ENCODE measurements at regions not wholly inside any gene's neighbourhood (a gene's known extent, or its start where the extent isn't known, plus 50 kb on each side); places are given as distances from the start of the nearest gene placed in this dataset.

DNA sequence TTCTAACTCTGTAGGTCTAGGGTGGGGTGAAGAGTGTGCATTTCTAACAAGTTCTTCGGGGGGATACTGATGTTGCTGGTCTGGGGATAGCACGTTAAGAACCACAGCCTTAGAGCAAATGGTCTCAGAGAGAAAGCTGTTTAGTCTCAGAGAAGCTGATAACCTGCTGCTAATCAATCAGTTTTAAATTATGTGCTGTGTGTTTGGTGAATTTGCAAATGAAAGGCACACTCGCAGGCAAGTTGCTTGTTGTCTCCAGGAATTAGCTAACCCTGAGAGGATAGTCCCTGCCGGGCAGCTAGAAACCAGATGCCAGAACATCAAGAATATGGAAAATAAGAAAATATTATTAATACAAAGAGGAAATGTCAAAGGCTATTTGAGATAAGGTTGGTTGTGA lies 79.2 kb downstream of the DMRT2 start:
- DNase-seq (ENCODE audit: extremely low spot score, unreplicated experiment): no peak
- no peaks in the 10 kb centered on the region for H3K27me3 Mint-ChIP-seq (ENCODE audit: unreplicated experiment)
- no peaks in the 10 kb centered on the region for H3K4me1 Mint-ChIP-seq (ENCODE audit: unreplicated experiment)
- no peak overlapping the region for H3K27ac Mint-ChIP-seq (ENCODE audit: unreplicated experiment)
- no peak overlapping the region for H3K4me3 Mint-ChIP-seq (ENCODE audit: unreplicated experiment)
- H3K9me3 Mint-ChIP-seq (ENCODE audit: unreplicated experiment): peaks cover 8% of the 10 kb centered on the region
- H3K36me3 Mint-ChIP-seq (ENCODE audit: unreplicated experiment): no peaks in the 10 kb centered on the region
- TF ChIP-seq, protein P1, sequence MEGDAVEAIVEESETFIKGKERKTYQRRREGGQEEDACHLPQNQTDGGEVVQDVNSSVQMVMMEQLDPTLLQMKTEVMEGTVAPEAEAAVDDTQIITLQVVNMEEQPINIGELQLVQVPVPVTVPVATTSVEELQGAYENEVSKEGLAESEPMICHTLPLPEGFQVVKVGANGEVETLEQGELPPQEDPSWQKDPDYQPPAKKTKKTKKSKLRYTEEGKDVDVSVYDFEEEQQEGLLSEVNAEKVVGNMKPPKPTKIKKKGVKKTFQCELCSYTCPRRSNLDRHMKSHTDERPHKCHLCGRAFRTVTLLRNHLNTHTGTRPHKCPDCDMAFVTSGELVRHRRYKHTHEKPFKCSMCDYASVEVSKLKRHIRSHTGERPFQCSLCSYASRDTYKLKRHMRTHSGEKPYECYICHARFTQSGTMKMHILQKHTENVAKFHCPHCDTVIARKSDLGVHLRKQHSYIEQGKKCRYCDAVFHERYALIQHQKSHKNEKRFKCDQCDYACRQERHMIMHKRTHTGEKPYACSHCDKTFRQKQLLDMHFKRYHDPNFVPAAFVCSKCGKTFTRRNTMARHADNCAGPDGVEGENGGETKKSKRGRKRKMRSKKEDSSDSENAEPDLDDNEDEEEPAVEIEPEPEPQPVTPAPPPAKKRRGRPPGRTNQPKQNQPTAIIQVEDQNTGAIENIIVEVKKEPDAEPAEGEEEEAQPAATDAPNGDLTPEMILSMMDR (IDR thresholded peaks at IDR 0.05): no peak

DNA sequence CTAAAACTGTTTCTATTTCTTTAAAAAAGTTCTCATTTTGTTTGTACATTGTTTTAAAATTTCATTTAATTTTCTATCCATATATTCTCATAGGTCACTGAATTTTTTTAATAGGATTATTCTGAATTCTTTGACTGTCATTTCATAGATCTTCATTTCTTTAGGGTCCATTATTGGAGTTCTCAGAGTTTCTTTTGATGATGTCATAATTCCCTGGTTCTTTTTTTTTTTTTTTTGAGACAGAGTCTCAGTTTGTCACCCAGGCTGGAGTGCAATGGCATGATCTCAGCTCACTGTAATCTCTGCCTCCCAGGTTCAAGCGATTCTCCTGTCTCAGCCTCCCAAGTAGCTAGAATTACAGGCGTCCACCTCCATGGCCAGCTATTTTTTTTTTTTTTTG lies 89.9 kb downstream of the DMRT2 start:
- Mint-ChIP-seq H3K27me3 (ENCODE audit: unreplicated experiment) (no peaks in the 10 kb centered on the region), H3K9me3 (ENCODE audit: unreplicated experiment) (peaks cover 47% of the 10 kb centered on the region), H3K4me1 (ENCODE audit: unreplicated experiment) (no peaks in the 10 kb centered on the region), H3K27ac (ENCODE audit: unreplicated experiment) (no peak overlapping the region), H3K36me3 (ENCODE audit: unreplicated experiment) (no peaks in the 10 kb centered on the region), H3K4me3 (ENCODE audit: unreplicated experiment) (no peak overlapping the region)
- TF ChIP-seq, protein P1 (IDR thresholded peaks at IDR 0.05): no peak
- DNase-seq (ENCODE audit: extremely low spot score, unreplicated experiment): no peak

DNA sequence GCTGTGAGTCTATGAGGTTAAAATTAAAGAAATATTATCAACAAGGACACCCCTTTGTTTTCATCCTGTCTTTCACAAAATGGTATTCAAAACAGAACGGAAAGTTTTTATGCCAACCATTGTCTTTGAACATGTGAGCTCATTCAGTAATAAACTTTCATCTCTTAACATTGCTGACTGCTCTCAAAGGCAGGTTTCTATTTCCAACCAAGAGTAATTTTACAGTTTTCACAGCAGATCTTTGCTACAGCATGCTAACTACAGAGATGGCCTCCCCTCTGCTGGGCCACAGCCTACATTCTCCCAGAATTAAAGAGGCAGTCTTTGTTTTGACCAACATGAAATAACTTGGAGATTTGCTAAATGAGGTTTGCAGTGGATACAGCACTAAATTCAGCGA lies 101.5 kb downstream of the DMRT2 start:
- TF ChIP-seq, protein P1 (IDR thresholded peaks at IDR 0.05): no peak
- Mint-ChIP-seq H3K9me3 (ENCODE audit: unreplicated experiment) (peaks cover 7% of the 10 kb centered on the region), H3K4me3 (ENCODE audit: unreplicated experiment) (no peak overlapping the region), H3K27ac (ENCODE audit: unreplicated experiment) (no peak overlapping the region), H3K4me1 (ENCODE audit: unreplicated experiment) (no peaks in the 10 kb centered on the region), H3K36me3 (ENCODE audit: unreplicated experiment) (no peaks in the 10 kb centered on the region), H3K27me3 (ENCODE audit: unreplicated experiment) (no peaks in the 10 kb centered on the region)
- no peak for DNase-seq (ENCODE audit: extremely low spot score, unreplicated experiment)

DNA sequence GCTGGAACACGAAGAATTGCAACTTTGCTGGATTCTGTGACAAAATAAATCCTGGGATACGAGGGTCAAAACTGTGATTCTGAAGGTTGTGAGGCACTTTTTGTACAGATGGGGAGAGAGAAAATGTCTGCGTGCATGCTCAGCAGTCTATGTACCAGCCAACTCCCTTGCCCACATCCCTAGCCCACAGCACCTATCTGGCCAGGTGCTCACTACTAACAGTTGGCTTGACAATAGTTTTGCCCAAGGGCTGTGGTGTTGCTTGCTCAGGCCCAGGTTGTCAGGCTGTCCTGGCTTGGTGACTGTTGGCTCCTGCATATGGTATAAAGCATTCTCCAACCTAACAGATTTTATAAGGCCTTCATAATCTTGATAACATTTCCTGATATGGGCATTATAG lies 102.0 kb downstream of the DMRT2 start:
- Mint-ChIP-seq H3K4me3 (ENCODE audit: unreplicated experiment) (no peak overlapping the region), H3K27ac (ENCODE audit: unreplicated experiment) (no peak overlapping the region), H3K27me3 (ENCODE audit: unreplicated experiment) (no peaks in the 10 kb centered on the region), H3K9me3 (ENCODE audit: unreplicated experiment) (peaks cover 5% of the 10 kb centered on the region), H3K4me1 (ENCODE audit: unreplicated experiment) (no peaks in the 10 kb centered on the region), H3K36me3 (ENCODE audit: unreplicated experiment) (no peaks in the 10 kb centered on the region)
- TF ChIP-seq, protein P1 (IDR thresholded peaks at IDR 0.05): no peak
- DNase-seq (ENCODE audit: extremely low spot score, unreplicated experiment): no peak

DNA sequence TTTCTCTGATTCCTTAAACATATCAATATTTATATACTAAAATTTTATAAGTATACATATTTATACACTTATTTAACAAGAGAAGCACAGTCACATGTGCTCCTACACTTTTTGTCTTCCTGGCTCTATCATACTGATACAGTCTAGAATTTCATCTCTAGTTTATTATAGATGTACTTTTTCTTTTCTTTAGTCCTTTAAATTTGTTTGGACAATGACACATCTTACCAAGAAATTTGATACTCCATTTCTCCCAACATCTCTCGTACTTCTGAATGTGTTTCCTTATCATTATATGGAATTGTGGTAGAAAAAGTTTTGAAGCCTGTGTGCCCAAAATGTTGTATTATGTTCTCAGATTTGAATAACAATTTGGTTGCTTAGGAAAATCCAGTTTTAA lies 104.6 kb downstream of the DMRT2 start:
- Mint-ChIP-seq H3K9me3 (ENCODE audit: unreplicated experiment) (peaks cover 9% of the 10 kb centered on the region), H3K4me3 (ENCODE audit: unreplicated experiment) (no peak overlapping the region), H3K27ac (ENCODE audit: unreplicated experiment) (no peak overlapping the region), H3K27me3 (ENCODE audit: unreplicated experiment) (no peaks in the 10 kb centered on the region), H3K36me3 (ENCODE audit: unreplicated experiment) (no peaks in the 10 kb centered on the region), H3K4me1 (ENCODE audit: unreplicated experiment) (no peaks in the 10 kb centered on the region)
- DNase-seq (ENCODE audit: extremely low spot score, unreplicated experiment): no peak
- TF ChIP-seq, protein P1 (IDR thresholded peaks at IDR 0.05): no peak

Data from osteocyte (in vitro differentiated cells).